Tibial nerve (tissue), 4 donors: ENCODE measurements at regions not wholly inside any gene's neighbourhood (a gene's known extent, or its start where the extent isn't known, plus 50 kb on each side); places are given as distances from the start of the nearest gene placed in this dataset.

ENCODE experiments used
- DNase-seq, 2 donors: peaks; one replicate each; pipeline ENCODE4 v3.0.0-alpha.2; 2019; ENCODE audit warnings: low spot score in 2 of 2
- H3K27ac ChIP-seq, 4 donors: fragments of 200-600 bp; sonication (generic) in 3 of 4; one replicate each; pipeline ENCODE4 v1.5.1; 2017 to 2019; ENCODE audit warnings: mild to moderate bottlenecking in 1 of 4
- H3K27me3 ChIP-seq, 2 donors: fragments of 200-600 bp; sonication (generic) in 1 of 2; one replicate each; pipeline versions ENCODE4 v1.5.1 to v1.6.0; 2017 to 2019
- H3K36me3 ChIP-seq, 3 donors: fragments of 200-600 bp; sonication (generic); one replicate each; pipeline ENCODE4 v1.5.1; 2018 to 2019
- H3K4me1 ChIP-seq, 4 donors: fragments of 200-600 bp; sonication (generic) in 3 of 4; one replicate each; pipeline ENCODE4 v1.5.1; 2017 to 2019
- H3K4me3 ChIP-seq, 4 donors: fragments of 200-600 bp; sonication (generic) in 3 of 4; one replicate each; pipeline ENCODE4 v1.5.1; 2017 to 2019; ENCODE audit warnings: mild to moderate bottlenecking in 1 of 4, moderate library complexity in 1 of 4
- H3K9me3 ChIP-seq, 4 donors: fragments of 200-600 bp; sonication (generic) in 3 of 4; one replicate each; pipeline ENCODE4 v1.5.1; 2017 to 2019
- EP300 ChIP-seq, 2 donors: sonication (generic); formaldehyde crosslinking; IDR thresholded peaks; one replicate each; pipeline ENCODE4 v1.6.1; 2017; ENCODE audit warnings: antibody characterized with exemption in 2 of 2, mild to moderate bottlenecking in 1 of 2
- POLR2A ChIP-seq, 2 donors: fragments of 450-650 bp; IDR thresholded peaks; one replicate each; pipeline ENCODE4 v1.6.1; 2017; ENCODE audit warnings: antibody characterized with exemption in 2 of 2, mild to moderate bottlenecking in 2 of 2, moderate library complexity in 2 of 2
- WGBS, 2 donors: methylation state at CpG; one replicate each; pipeline ENCODE4 v1.1.5; 2018; 5-methylcytosine and 5-hydroxymethylcytosine counted together
- TF ChIP-seq, protein P1 (sequence below), 5 experiments: fragments of 200-600 bp in 3 of 5; fragments of 450-650 bp in 2 of 5; sonication (generic) in 3 of 5; IDR thresholded peaks; one replicate each; pipeline ENCODE4 v1.5.1; 2016 to 2019; ENCODE audit warnings: antibody characterized with exemption in 5 of 5, mild to moderate bottlenecking in 3 of 5, moderate library complexity in 2 of 5

DNA sequence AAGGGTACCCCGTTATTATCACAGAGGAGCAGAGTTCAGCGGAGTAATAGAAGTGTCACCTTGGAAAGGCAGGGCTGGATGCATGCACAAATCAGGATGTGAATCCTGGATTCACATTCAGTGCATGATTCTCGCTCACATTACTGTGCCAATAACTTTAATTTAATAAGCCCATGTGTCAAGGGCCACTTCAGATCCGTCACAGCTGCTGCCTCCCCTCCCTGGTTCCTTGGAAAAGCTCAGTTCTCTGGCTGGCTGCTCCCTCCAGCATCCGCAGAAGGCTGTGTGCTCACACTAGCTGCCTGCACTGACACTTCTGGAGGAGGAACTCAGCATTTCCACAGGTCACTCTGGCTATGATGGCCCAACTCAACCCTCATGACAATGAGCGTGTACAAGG lies 256.8 kb upstream of the ADAMTS16 start:
- H3K36me3 ChIP-seq: no peaks in the 10 kb centered on the region
- no peak for TF ChIP-seq POLR2A (IDR thresholded peaks at IDR 0.05)
- TF ChIP-seq, protein P1, sequence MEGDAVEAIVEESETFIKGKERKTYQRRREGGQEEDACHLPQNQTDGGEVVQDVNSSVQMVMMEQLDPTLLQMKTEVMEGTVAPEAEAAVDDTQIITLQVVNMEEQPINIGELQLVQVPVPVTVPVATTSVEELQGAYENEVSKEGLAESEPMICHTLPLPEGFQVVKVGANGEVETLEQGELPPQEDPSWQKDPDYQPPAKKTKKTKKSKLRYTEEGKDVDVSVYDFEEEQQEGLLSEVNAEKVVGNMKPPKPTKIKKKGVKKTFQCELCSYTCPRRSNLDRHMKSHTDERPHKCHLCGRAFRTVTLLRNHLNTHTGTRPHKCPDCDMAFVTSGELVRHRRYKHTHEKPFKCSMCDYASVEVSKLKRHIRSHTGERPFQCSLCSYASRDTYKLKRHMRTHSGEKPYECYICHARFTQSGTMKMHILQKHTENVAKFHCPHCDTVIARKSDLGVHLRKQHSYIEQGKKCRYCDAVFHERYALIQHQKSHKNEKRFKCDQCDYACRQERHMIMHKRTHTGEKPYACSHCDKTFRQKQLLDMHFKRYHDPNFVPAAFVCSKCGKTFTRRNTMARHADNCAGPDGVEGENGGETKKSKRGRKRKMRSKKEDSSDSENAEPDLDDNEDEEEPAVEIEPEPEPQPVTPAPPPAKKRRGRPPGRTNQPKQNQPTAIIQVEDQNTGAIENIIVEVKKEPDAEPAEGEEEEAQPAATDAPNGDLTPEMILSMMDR (IDR thresholded peaks at IDR 0.05): no peak
- no peak for TF ChIP-seq EP300 (IDR thresholded peaks at IDR 0.05)
- no peak for DNase-seq
- no peak overlapping the region for H3K4me3 ChIP-seq
- no peaks in the 10 kb centered on the region for H3K9me3 ChIP-seq
- H3K4me1 ChIP-seq: peaks cover 0 to 5% (median 0%) of the 10 kb centered on the region in 4 donors
- no peaks in the 10 kb centered on the region for H3K27me3 ChIP-seq
- H3K27ac ChIP-seq: no peak overlapping the region
- 65 to 86% methylated on average over 6 of the region's 6 CpGs for WGBS, 2 donors

DNA sequence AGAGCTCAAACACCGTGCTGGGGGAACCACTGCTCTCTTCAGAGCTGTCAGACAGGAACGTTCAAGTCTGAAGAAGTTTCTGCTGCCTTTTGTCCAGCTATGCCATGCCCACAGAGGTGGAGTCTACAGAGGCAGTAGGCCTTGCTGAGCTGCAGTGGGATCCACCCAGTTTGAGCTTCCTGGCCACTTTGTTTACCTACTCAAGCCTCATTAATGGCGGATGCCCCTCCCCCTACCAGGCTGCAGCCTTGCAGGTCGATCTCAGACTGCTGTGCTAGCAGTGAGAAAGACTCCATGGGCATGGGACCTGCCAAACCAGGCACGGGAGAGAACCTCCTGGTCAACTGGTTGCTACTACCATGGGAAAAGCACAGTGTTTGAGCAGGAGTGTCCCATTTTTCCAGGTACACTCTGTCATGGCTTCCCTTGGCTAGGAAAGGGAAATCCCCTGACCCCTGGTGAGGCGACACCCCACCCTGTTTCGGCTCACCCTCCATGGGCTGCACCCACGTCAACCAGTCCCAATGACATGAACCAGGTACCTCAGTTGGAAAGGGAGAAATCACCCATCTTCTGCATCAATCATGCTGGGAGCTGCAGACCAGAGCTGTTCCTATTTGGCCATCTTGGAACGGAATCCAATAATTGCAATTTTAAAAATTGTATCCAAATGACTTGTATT lies 246.9 kb upstream of the ADAMTS16 start:
- no peaks in the 10 kb centered on the region for H3K36me3 ChIP-seq
- no peak overlapping the region for H3K4me3 ChIP-seq
- no peaks in the 10 kb centered on the region for H3K27me3 ChIP-seq
- H3K9me3 ChIP-seq: no peaks in the 10 kb centered on the region
- no peak for DNase-seq
- TF ChIP-seq EP300 (IDR thresholded peaks at IDR 0.05): no peak
- TF ChIP-seq, protein P1 (IDR thresholded peaks at IDR 0.05): no peak
- no peak for TF ChIP-seq POLR2A (IDR thresholded peaks at IDR 0.05)
- WGBS, 2 donors: 87 to 88% methylated on average over 8 to 9 of the region's 9 CpGs
- H3K27ac ChIP-seq: no peak overlapping the region
- H3K4me1 ChIP-seq: no peaks in the 10 kb centered on the region

DNA sequence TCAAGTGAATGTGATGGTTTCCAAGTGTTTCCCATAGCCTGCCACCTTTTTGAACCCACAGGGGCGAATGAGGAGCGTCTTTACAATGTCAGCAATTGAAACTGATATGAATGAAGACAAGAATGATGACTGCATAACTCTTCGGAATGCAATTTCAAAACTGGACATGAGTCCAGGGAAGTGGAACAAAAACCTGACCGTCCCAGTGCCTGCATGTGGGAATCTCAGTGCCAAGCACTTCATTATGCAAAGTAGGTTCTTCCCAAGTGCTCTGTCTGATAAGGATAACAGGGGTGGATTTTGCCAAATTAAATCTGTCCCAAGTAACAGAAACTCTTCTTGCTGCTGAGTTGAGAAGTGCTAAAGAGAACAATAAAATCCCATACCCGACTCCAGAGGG lies 243.8 kb upstream of the ADAMTS16 start:
- TF ChIP-seq POLR2A (IDR thresholded peaks at IDR 0.05): no peak
- TF ChIP-seq, protein P1 (IDR thresholded peaks at IDR 0.05): no peak
- TF ChIP-seq EP300 (IDR thresholded peaks at IDR 0.05): no peak
- Histone ChIP-seq H3K27me3 (no peaks in the 10 kb centered on the region), H3K4me1 (no peaks in the 10 kb centered on the region), H3K9me3 (no peaks in the 10 kb centered on the region), H3K4me3 (no peak overlapping the region), H3K27ac (no peak overlapping the region), H3K36me3 (no peaks in the 10 kb centered on the region)
- no peak for DNase-seq
- 46 to 53% methylated on average over 5 of the region's 5 CpGs for WGBS, 2 donors

DNA sequence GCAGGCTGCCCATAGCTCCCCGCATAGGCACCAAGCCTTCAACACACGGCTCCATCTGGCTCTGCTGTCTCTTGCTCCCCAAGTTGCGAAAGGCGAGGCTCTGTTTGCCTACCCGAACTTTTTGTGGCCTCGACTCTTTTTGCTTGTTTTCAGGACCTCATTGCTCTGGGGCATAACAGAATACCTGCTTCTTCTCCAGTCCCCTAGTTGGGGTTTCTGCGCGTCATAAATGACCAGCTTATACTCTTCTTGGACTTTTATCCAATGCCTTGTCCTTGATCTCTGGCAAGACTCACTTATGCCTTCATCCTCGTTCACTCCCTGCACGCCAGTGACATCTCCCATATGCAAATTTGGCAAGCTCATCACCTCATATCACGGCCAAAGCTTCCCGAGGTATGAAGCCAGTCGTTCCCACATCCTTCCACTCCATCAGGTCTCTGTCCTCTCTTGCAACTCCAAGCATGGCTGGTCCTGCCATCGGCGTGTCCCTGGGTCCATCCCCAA lies 238.8 kb upstream of the ADAMTS16 start:
- DNase-seq: no peak
- Histone ChIP-seq H3K27ac (no peak overlapping the region), H3K27me3 (no peaks in the 10 kb centered on the region), H3K9me3 (no peaks in the 10 kb centered on the region), H3K4me1 (peaks cover 0 to 5% (median 0%) of the 10 kb centered on the region in 4 donors), H3K36me3 (no peaks in the 10 kb centered on the region), H3K4me3 (no peak overlapping the region)
- TF ChIP-seq EP300 (IDR thresholded peaks at IDR 0.05) (no peak), POLR2A (IDR thresholded peaks at IDR 0.05) (no peak)
- WGBS, 2 donors: 82 to 85% methylated on average over 15 of the region's 15 CpGs

DNA sequence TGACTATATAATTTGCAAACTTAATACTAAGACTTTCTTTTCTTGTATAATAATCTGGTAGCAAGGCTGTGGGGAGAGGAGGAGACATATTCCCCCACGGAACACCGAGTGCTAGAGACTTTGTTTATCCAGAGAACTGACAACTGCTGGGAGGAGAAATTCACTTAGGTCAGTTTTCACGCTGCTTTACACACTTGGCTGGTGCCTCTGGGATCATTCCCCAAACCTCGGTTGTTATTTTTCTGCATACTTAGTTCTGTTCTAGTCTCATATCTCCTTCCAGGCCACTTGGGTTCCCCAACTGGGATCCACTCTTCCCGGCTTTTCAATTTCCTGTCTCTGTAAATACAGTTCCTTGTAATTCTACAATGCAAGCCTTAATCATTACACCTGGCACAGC lies 238.2 kb upstream of the ADAMTS16 start:
- 50 to 56% methylated on average over 5 of the region's 5 CpGs for WGBS, 2 donors
- H3K27me3 ChIP-seq: no peaks in the 10 kb centered on the region
- no peaks in the 10 kb centered on the region for H3K36me3 ChIP-seq
- peaks cover 0 to 9% (median 0%) of the 10 kb centered on the region in 4 donors for H3K4me1 ChIP-seq
- H3K4me3 ChIP-seq: no peak overlapping the region
- no peak for DNase-seq
- H3K9me3 ChIP-seq: no peaks in the 10 kb centered on the region
- no peak overlapping the region for H3K27ac ChIP-seq
- TF ChIP-seq EP300 (IDR thresholded peaks at IDR 0.05) (no peak), POLR2A (IDR thresholded peaks at IDR 0.05) (no peak)
- TF ChIP-seq, protein P1 (IDR thresholded peaks at IDR 0.05): no peak
